H9 (cell line): ENCODE measurements at regions not wholly inside any gene's neighbourhood (a gene's known extent, or its start where the extent isn't known, plus 50 kb on each side); places are given as distances from the start of the nearest gene placed in this dataset.

Experiments
- DNase-seq: peaks from one replicate; pipeline ENCODE4 v3.0.0-alpha.2; 2017
- H2AFZ ChIP-seq: one replicate; pipeline ENCODE4 v1.6.1; 2013; ENCODE audit warnings: mild to moderate bottlenecking, low read length, control low read depth, moderate library complexity
- H2AK5ac ChIP-seq: 2 replicates; pipeline ENCODE4 v1.6.1; 2013; ENCODE audit warnings: low read length, control low read depth, mixed read lengths; ENCODE audit not compliant: insufficient read length
- H2BK120ac ChIP-seq: one replicate; pipeline ENCODE4 v1.6.1; 2013; ENCODE audit warnings: low read depth, mild to moderate bottlenecking, low read length, control low read depth, inconsistent platforms; ENCODE audit not compliant: poor library complexity, severe bottlenecking
- H2BK12ac ChIP-seq: 2 replicates; pipeline ENCODE4 v1.6.1; 2013; ENCODE audit warnings: low read length, control low read depth, mixed read lengths, low read depth; ENCODE audit not compliant: insufficient read length
- H2BK15ac ChIP-seq: 2 replicates; pipeline ENCODE4 v1.6.1; 2013; ENCODE audit warnings: low read depth, low read length, control low read depth
- H2BK20ac ChIP-seq: one replicate; pipeline ENCODE4 v1.6.1; 2013; ENCODE audit warnings: low read depth, mild to moderate bottlenecking, low read length, control low read depth, inconsistent platforms; ENCODE audit not compliant: poor library complexity, severe bottlenecking
- H2BK5ac ChIP-seq: 2 replicates; pipeline ENCODE4 v1.6.1; 2013; ENCODE audit warnings: low read length, control low read depth, mixed read lengths; ENCODE audit not compliant: insufficient read length
- H3K14ac ChIP-seq: 2 replicates; pipeline ENCODE4 v1.6.1; 2013; ENCODE audit warnings: low read length, control low read depth; ENCODE audit not compliant: insufficient read depth
- H3K18ac ChIP-seq: 2 replicates; pipeline ENCODE4 v1.6.1; 2013; ENCODE audit warnings: low read depth, mild to moderate bottlenecking, mixed read lengths, low read length, control low read depth; ENCODE audit not compliant: insufficient read length
- H3K23ac ChIP-seq: 2 replicates; pipeline ENCODE4 v1.6.1; 2013; ENCODE audit warnings: low read length, control low read depth, mixed read lengths, low read depth; ENCODE audit not compliant: insufficient read length
- H3K23me2 ChIP-seq: 2 replicates; pipeline ENCODE4 v1.6.1; 2013; ENCODE audit warnings: low read depth, mild to moderate bottlenecking, mixed read lengths, low read length, control low read depth; ENCODE audit not compliant: insufficient read length, poor library complexity, severe bottlenecking
- H3K27ac ChIP-seq: 2 replicates; pipeline ENCODE4 v1.5.1; 2013; ENCODE audit warnings: low read length, control low read depth, mixed read lengths, low read depth; ENCODE audit not compliant: insufficient read length
- H3K27me3 ChIP-seq: 2 replicates; pipeline ENCODE4 v1.6.1; 2013; ENCODE audit warnings: low read length, control low read depth, inconsistent platforms; ENCODE audit not compliant: insufficient read depth
- H3K4ac ChIP-seq: 2 replicates; pipeline ENCODE4 v1.6.1; 2013; ENCODE audit warnings: low read depth, mild to moderate bottlenecking, control low read depth, inconsistent platforms, low read length, moderate library complexity
- H3K4me1 ChIP-seq: 2 replicates; pipeline ENCODE4 v1.6.1; 2013; ENCODE audit warnings: low read length, control low read depth, inconsistent platforms; ENCODE audit not compliant: insufficient read depth
- H3K4me2 ChIP-seq: 2 replicates; pipeline ENCODE4 v1.6.1; 2013; ENCODE audit warnings: low read length, control low read depth, mixed read lengths; ENCODE audit not compliant: insufficient read length, insufficient read depth
- H3K56ac ChIP-seq: 2 replicates; pipeline ENCODE4 v1.6.1; 2013; ENCODE audit warnings: low read depth, mild to moderate bottlenecking, mixed read lengths, low read length, control low read depth; ENCODE audit not compliant: insufficient read length
- H3K79me1 ChIP-seq: 2 replicates; pipeline ENCODE4 v1.6.1; 2013; ENCODE audit warnings: low read depth, mild to moderate bottlenecking, moderate library complexity, low read length, control low read depth, inconsistent platforms; ENCODE audit not compliant: insufficient read depth, poor library complexity, severe bottlenecking
- H3K79me2 ChIP-seq: 2 replicates; pipeline ENCODE4 v1.6.1; 2013; ENCODE audit warnings: low read length, control low read depth, inconsistent platforms; ENCODE audit not compliant: insufficient read depth
- H3K9ac ChIP-seq: 2 replicates; pipeline ENCODE4 v1.6.1; 2013; ENCODE audit warnings: low read length, control low read depth, mixed read lengths; ENCODE audit not compliant: insufficient read length; ENCODE audit errors: extremely low read depth
- H3K9me3 ChIP-seq: one replicate; pipeline ENCODE4 v1.6.1; 2013; ENCODE audit warnings: low read depth, low read length, inconsistent platforms; ENCODE audit not compliant: control insufficient read depth
- H3T11ph ChIP-seq: one replicate; pipeline ENCODE4 v1.6.1; 2013; ENCODE audit warnings: mild to moderate bottlenecking, low read length, control low read depth, inconsistent platforms
- H4K20me1 ChIP-seq: one replicate; pipeline ENCODE4 v1.6.1; 2013; ENCODE audit not compliant: control insufficient read depth, insufficient read length, insufficient read depth
- H4K5ac ChIP-seq: 2 replicates; pipeline ENCODE4 v1.6.1; 2013; ENCODE audit warnings: low read depth, mild to moderate bottlenecking, mixed read lengths, low read length, control low read depth; ENCODE audit not compliant: insufficient read length
- H4K8ac ChIP-seq: replicated peaks from 2 replicates; pipeline ENCODE4 v1.6.1; 2013; ENCODE audit warnings: low read length, control low read depth, mixed read lengths, low read depth; ENCODE audit not compliant: insufficient read length
- H4K91ac ChIP-seq: 2 replicates; pipeline ENCODE4 v1.6.1; 2013; ENCODE audit warnings: low read depth, mild to moderate bottlenecking, moderate library complexity, mixed read lengths, low read length, control low read depth; ENCODE audit not compliant: insufficient read length
- H3K27ac Mint-ChIP-seq, 3 experiments: 2 replicates in 2 of 3; 3 replicates in 1 of 3; pipeline ENCODE4 v1.8.0; 2020 to 2021; ENCODE audit warnings: mixed read lengths in 3 of 3, mild to moderate bottlenecking in 1 of 3, moderate library complexity in 1 of 3
- H3K27me3 Mint-ChIP-seq: 2 replicates; pipeline ENCODE4 v1.8.0; 2021; ENCODE audit warnings: low read depth, mild to moderate bottlenecking, moderate library complexity, mixed read lengths
- H3K36me3 Mint-ChIP-seq, 3 experiments: 2 replicates in 2 of 3; 3 replicates in 1 of 3; pipeline ENCODE4 v1.8.0; 2020 to 2021; ENCODE audit warnings: low read depth in 3 of 3, mixed read lengths in 3 of 3; ENCODE audit not compliant: insufficient read depth in 1 of 3
- H3K4me1 Mint-ChIP-seq, 2 experiments: 2 replicates each; pipeline ENCODE4 v1.8.0; 2020; ENCODE audit warnings: mixed read lengths in 2 of 2
- H3K4me3 Mint-ChIP-seq, 2 experiments: 2 replicates in 1 of 2; 3 replicates in 1 of 2; pipeline ENCODE4 v1.8.0; 2020 to 2021; ENCODE audit warnings: mild to moderate bottlenecking in 2 of 2, mixed read lengths in 2 of 2, moderate library complexity in 1 of 2
- H3K9me3 Mint-ChIP-seq, 2 experiments: 2 replicates in 1 of 2; 3 replicates in 1 of 2; pipeline ENCODE4 v1.8.0; 2020; ENCODE audit warnings: mild to moderate bottlenecking in 2 of 2, mixed read lengths in 2 of 2, moderate library complexity in 1 of 2
- CTCF ChIP-seq: fragments of 200-600 bp; sonication (generic); conservative IDR thresholded peaks from 3 replicates; pipeline ENCODE4 v1.8.0; 2021; ENCODE audit warnings: antibody characterized with exemption, mild to moderate bottlenecking
- WGBS: extraction: QIAGEN DNeasy Blood & Tissue Kit; methylation state at CpG from one replicate; pipeline ENCODE4 v1.1.7; 2013; ENCODE audit warnings: missing lambda C conversion rate, low lambda C conversion rate, mixed read lengths; ENCODE audit not compliant: insufficient read length; ENCODE audit errors: extremely low coverage; 5-methylcytosine and 5-hydroxymethylcytosine counted together

- H3K27ac Mint-ChIP-seq, result no peak overlapping the region
- H3K4me1 ChIP-seq, result no peaks in the 10 kb centered on the region
- H3K4me2 ChIP-seq, result no peak overlapping the region
- H3T11ph ChIP-seq, result no peak overlapping the region
- H3K79me2 ChIP-seq, result no peaks in the 10 kb centered on the region
- no peaks in the 10 kb centered on the region for H4K20me1 ChIP-seq
- H3K4me1 Mint-ChIP-seq, result no peaks in the 10 kb centered on the region
- no peak overlapping the region for H2AFZ ChIP-seq
- H2BK12ac ChIP-seq, result no peak overlapping the region
- no peak overlapping the region for H3K4me3 Mint-ChIP-seq
- H3K27me3 Mint-ChIP-seq, result no peaks in the 10 kb centered on the region
- no peaks in the 10 kb centered on the region for H3K9me3 ChIP-seq
- H3K23ac ChIP-seq, result no peak overlapping the region
- H4K8ac ChIP-seq, result no peak overlapping the region
- H3K79me1 ChIP-seq, result no peaks in the 10 kb centered on the region
- H2BK20ac ChIP-seq, result no peak overlapping the region
- TF ChIP-seq CTCF, result no peak
- no peak overlapping the region for H2BK120ac ChIP-seq
- no peak overlapping the region for H3K27ac ChIP-seq
- H2AK5ac ChIP-seq, result no peak overlapping the region
- no peak overlapping the region for H3K14ac ChIP-seq
- no peak overlapping the region for H4K91ac ChIP-seq
- no peak overlapping the region for H3K4ac ChIP-seq
- no peak overlapping the region for H2BK15ac ChIP-seq
- DNase-seq, result no peak
- no peak overlapping the region for H2BK5ac ChIP-seq
- H3K9ac ChIP-seq, result no peak overlapping the region
- no peak overlapping the region for H4K5ac ChIP-seq
- H3K36me3 Mint-ChIP-seq, result no peaks in the 10 kb centered on the region; a peak in 1 of 7 replicates
- no CpG with 5 or more reads among the region's 3 CpGs for WGBS
- H3K56ac ChIP-seq, result no peak overlapping the region
- no peak overlapping the region for H3K18ac ChIP-seq
- H3K9me3 Mint-ChIP-seq, result no peaks in the 10 kb centered on the region
- H3K27me3 ChIP-seq, result no peaks in the 10 kb centered on the region
- H3K23me2 ChIP-seq, result no peaks in the 10 kb centered on the region
These were observed 354.6 kb upstream of the FANCL start for GRCh38 chr2:58595714-58596113.
